B cell (primary cell): ENCODE measurements at regions not wholly inside any gene's neighbourhood (a gene's known extent, or its start where the extent isn't known, plus 50 kb on each side); places are given as distances from the start of the nearest gene placed in this dataset.

ENCODE experiments used
- ATAC-seq: fragments of 200-7000 bp; cut with Tn5 transposase; one replicate; pipeline ENCODE4 v1.10.0; 2021; ENCODE audit warnings: low read depth, mild to moderate bottlenecking, moderate number of reproducible peaks, moderate library complexity
- CTCF ChIA-PET: fragments of 350-600 bp; sonication (Branson Sonifier 250); formaldehyde crosslinking; loops from one replicate; lab custom pipeline; 2021; ENCODE audit warnings: antibody characterized with exemption, inconsistent platforms; lab: Charles Lee
- POLR2A ChIA-PET: fragments of 350-600 bp; sonication (Branson Sonifier 250); formaldehyde crosslinking; loops from one replicate; lab custom pipeline; 2021; ENCODE audit warnings: antibody characterized with exemption; lab: Charles Lee
- DNase-seq: peaks from one replicate; pipeline ENCODE4 v3.0.0; 2013
- H2AFZ ChIP-seq: 2 replicates; pipeline ENCODE4 v1.6.1; 2012; ENCODE audit warnings: mild to moderate bottlenecking, low read depth, low read length; ENCODE audit not compliant: insufficient read depth, poor library complexity, severe bottlenecking
- H3K27ac ChIP-seq, 2 donors: 1 replicate in 1 of 2; 2 replicates in 1 of 2; pipeline ENCODE4 v1.5.1; 2012 to 2013; ENCODE audit warnings: low read length in 2 of 2, mild to moderate bottlenecking in 2 of 2, moderate library complexity in 1 of 2
- H3K27me3 ChIP-seq, 4 experiments: fragments of 200-600 bp in 1 of 4; sonication (generic) in 1 of 4; replicated peaks in 1 of 4; 1 replicate in 2 of 4; 2 replicates in 2 of 4; pipeline versions ENCODE4 v1.6.1 to v1.7.0; 2013 to 2016; ENCODE audit warnings: low read length in 3 of 4, mild to moderate bottlenecking in 2 of 4, mixed read lengths in 1 of 4, moderate library complexity in 1 of 4; ENCODE audit not compliant: insufficient read depth in 4 of 4, control insufficient read depth in 3 of 4; ENCODE audit errors: control extremely low read depth in 1 of 4
- H3K36me3 ChIP-seq, 2 experiments: replicated peaks in 1 of 2; 1 replicate in 1 of 2; 2 replicates in 1 of 2; pipeline versions ENCODE4 v1.6.1 to v1.7.1; 2013; ENCODE audit warnings: low read length in 1 of 2; ENCODE audit not compliant: insufficient read depth in 2 of 2, control insufficient read depth in 1 of 2; ENCODE audit errors: control extremely low read depth in 1 of 2, extremely low read depth in 1 of 2
- H3K4me1 ChIP-seq, 2 donors: fragments of 200-600 bp in 1 of 2; sonication (generic) in 1 of 2; 1 replicate in 1 of 2; 2 replicates in 1 of 2; pipeline versions ENCODE4 v1.5.1 to v1.6.1; 2013 to 2017; ENCODE audit warnings: low read length in 2 of 2; ENCODE audit not compliant: control insufficient read depth in 2 of 2, insufficient read depth in 2 of 2
- H3K4me2 ChIP-seq: replicated peaks from 2 replicates; pipeline ENCODE3; 2012; ENCODE audit warnings: mild to moderate bottlenecking, low read depth, low read length; ENCODE audit not compliant: poor library complexity, severe bottlenecking
- H3K4me3 ChIP-seq, 5 experiments: fragments of 200-600 bp in 1 of 5; sonication (generic) in 1 of 5; 1 replicate in 3 of 5; 2 replicates in 2 of 5; pipeline versions ENCODE4 v1.5.1 to v1.7.0; 2011 to 2016; ENCODE audit warnings: low read length in 4 of 5, mild to moderate bottlenecking in 4 of 5, low read depth in 2 of 5, control low read depth in 1 of 5, moderate library complexity in 1 of 5; ENCODE audit not compliant: insufficient read depth in 1 of 5; ENCODE audit errors: control extremely low read depth in 1 of 5, extremely low read depth in 1 of 5
- H3K79me2 ChIP-seq: fragments of 200-600 bp; sonication (generic); one replicate; pipeline ENCODE4 v1.6.0; 2016; ENCODE audit warnings: low read length; ENCODE audit not compliant: control insufficient read depth, insufficient read depth
- H3K9ac ChIP-seq: fragments of 200-600 bp; sonication (generic); 2 replicates; pipeline ENCODE4 v1.6.1; 2017; ENCODE audit warnings: mild to moderate bottlenecking, low read length, moderate library complexity
- H3K9me3 ChIP-seq, 3 donors: one replicate each; pipeline versions ENCODE4 v1.6.1 to v1.7.1; 2013; ENCODE audit warnings: low read length in 2 of 3; ENCODE audit not compliant: control insufficient read depth in 2 of 3, insufficient read depth in 1 of 3; ENCODE audit errors: control extremely low read depth in 1 of 3
- H4K20me1 ChIP-seq: 2 replicates; pipeline ENCODE4 v1.6.0; 2012; ENCODE audit warnings: mild to moderate bottlenecking, low read length; ENCODE audit not compliant: insufficient read depth, control insufficient read depth, poor library complexity, severe bottlenecking
- H3K27ac Mint-ChIP-seq: one replicate; pipeline ENCODE4 v1.8.0; 2021; ENCODE audit warnings: mixed read lengths
- H3K27me3 Mint-ChIP-seq: one replicate; pipeline ENCODE4 v1.8.0; 2021; ENCODE audit warnings: mixed read lengths
- H3K4me1 Mint-ChIP-seq: one replicate; pipeline ENCODE4 v1.8.0; 2021; ENCODE audit warnings: mixed read lengths
- H3K4me3 Mint-ChIP-seq: one replicate; pipeline ENCODE4 v1.8.0; 2021; ENCODE audit warnings: mixed read lengths
- H3K9me3 Mint-ChIP-seq: one replicate; pipeline ENCODE4 v1.8.0; 2022; ENCODE audit warnings: mixed read lengths; ENCODE audit not compliant: insufficient read depth
- EZH2 ChIP-seq: IDR thresholded peaks from 2 replicates; pipeline ENCODE4 v1.6.1; 2012; ENCODE audit warnings: borderline replicate concordance, low read depth, mild to moderate bottlenecking, moderate library complexity, low read length; ENCODE audit not compliant: insufficient read depth, poor library complexity, severe bottlenecking
- WGBS: methylation state at CpG from one replicate; pipeline ENCODE4 v1.1.5; 2013; ENCODE audit warnings: missing lambda C conversion rate; ENCODE audit not compliant: insufficient coverage; 5-methylcytosine and 5-hydroxymethylcytosine counted together
- intact Hi-C: fragments of 100-400 bp; cut with micrococcal nuclease; formaldehyde crosslinking; loops from one replicate; pipeline ENCODE4 v1.10.0; 2022
- TF ChIP-seq, protein P1 (sequence below): fragments of 200-600 bp; IDR thresholded peaks from one replicate; pipeline ENCODE4 v1.8.0; 2022; ENCODE audit warnings: antibody characterized with exemption, mild to moderate bottlenecking

DNA sequence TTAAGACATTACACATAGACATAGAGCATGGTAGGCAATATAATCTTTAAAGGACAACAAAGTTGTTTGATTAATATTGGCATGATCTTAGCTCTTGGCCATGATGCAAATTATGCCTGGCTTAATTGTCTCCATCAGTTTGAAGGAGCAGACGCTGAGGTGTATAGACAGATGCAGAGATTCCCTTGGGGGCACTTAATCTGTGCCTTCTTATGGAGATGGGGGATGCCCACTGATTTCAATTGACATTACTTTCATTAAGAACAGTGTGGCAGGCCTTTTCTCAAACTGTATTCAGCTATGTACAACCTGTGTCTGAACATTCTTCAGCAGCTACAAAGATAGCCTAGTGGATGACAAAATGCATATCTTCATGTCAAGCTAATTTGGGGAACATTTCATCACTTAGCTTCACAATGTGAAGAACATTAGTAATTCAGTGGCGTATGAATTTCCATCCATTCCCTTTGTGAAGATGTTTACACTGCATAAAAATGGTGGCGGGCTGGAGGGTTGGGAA lies 85.3 kb upstream of the MYCBP2 start:
- Histone ChIP-seq H3K36me3 (no peaks in the 10 kb centered on the region), H3K4me1 (peaks cover 24 to 26% of the 10 kb centered on the region in 2 donors), H2AFZ (no peak overlapping the region), H3K9me3 (no peaks in the 10 kb centered on the region), H3K4me3 (no peak overlapping the region), H3K79me2 (no peaks in the 10 kb centered on the region), H4K20me1 (no peaks in the 10 kb centered on the region), H3K9ac (no peak overlapping the region), H3K27me3 (no peaks in the 10 kb centered on the region), H3K27ac (no peak overlapping the region), H3K4me2 (no peak overlapping the region)
- Mint-ChIP-seq H3K9me3 (no peaks in the 10 kb centered on the region), H3K27ac (no peak overlapping the region), H3K27me3 (no peaks in the 10 kb centered on the region), H3K4me3 (no peak overlapping the region), H3K4me1 (peaks cover 28% of the 10 kb centered on the region)
- ChIA-PET CTCF (interaction anchor here (1.0 kb wide), 1 partner anchor 66 kb away, joined by 3 read pairs; no protein-coding TSS in a partner anchor), POLR2A (no interaction called here)
- 67% methylated on average over 3 of the region's 3 CpGs for WGBS
- ATAC-seq (no peak), DNase-seq (no peak)
- intact Hi-C loops: no loop called here
- no peak for TF ChIP-seq EZH2
- TF ChIP-seq, protein P1, sequence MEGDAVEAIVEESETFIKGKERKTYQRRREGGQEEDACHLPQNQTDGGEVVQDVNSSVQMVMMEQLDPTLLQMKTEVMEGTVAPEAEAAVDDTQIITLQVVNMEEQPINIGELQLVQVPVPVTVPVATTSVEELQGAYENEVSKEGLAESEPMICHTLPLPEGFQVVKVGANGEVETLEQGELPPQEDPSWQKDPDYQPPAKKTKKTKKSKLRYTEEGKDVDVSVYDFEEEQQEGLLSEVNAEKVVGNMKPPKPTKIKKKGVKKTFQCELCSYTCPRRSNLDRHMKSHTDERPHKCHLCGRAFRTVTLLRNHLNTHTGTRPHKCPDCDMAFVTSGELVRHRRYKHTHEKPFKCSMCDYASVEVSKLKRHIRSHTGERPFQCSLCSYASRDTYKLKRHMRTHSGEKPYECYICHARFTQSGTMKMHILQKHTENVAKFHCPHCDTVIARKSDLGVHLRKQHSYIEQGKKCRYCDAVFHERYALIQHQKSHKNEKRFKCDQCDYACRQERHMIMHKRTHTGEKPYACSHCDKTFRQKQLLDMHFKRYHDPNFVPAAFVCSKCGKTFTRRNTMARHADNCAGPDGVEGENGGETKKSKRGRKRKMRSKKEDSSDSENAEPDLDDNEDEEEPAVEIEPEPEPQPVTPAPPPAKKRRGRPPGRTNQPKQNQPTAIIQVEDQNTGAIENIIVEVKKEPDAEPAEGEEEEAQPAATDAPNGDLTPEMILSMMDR: no peak

- Histone ChIP-seq H3K36me3 (no peaks in the 10 kb centered on the region), H3K27ac (no peak overlapping the region), H2AFZ (no peak overlapping the region), H3K9me3 (no peaks in the 10 kb centered on the region), H3K9ac (no peak overlapping the region), H3K27me3 (no peaks in the 10 kb centered on the region), H3K4me1 (no peaks in the 10 kb centered on the region), H3K4me3 (no peak overlapping the region), H3K4me2 (no peak overlapping the region), H4K20me1 (no peaks in the 10 kb centered on the region), H3K79me2 (no peaks in the 10 kb centered on the region)
- CTCF ChIA-PET: no interaction called here
- H3K4me1 Mint-ChIP-seq: peaks cover under 1% of the 10 kb centered on the region
- no peaks in the 10 kb centered on the region for H3K27me3 Mint-ChIP-seq
- TF ChIP-seq, protein P1: no peak
- TF ChIP-seq EZH2: no peak
- intact Hi-C loops: no loop called here
- 100% methylated on average over 1 of the region's 2 CpGs for WGBS
- POLR2A ChIA-PET: no interaction called here
- no peaks in the 10 kb centered on the region for H3K9me3 Mint-ChIP-seq
- no peak for DNase-seq
- no peak overlapping the region for H3K4me3 Mint-ChIP-seq
- H3K27ac Mint-ChIP-seq: no peak overlapping the region
- no peak for ATAC-seq
Observed at GRCh38 chr13:77409412-77409811, 82.5 kb upstream of the MYCBP2 start.
